Vagina (tissue), 2 donors: ENCODE measurements at regions not wholly inside any gene's neighbourhood (a gene's known extent, or its start where the extent isn't known, plus 50 kb on each side); places are given as distances from the start of the nearest gene placed in this dataset.

Experiments
- DNase-seq, 2 donors: peaks; one replicate each; pipeline ENCODE4 v3.0.0-alpha.2; 2017; ENCODE audit errors: extremely low spot score in 2 of 2
- H3K27ac ChIP-seq: fragments of 200-600 bp; sonication (generic); one replicate; pipeline ENCODE4 v1.5.1; 2019
- H3K27me3 ChIP-seq: fragments of 200-600 bp; sonication (generic); one replicate; pipeline ENCODE4 v1.5.1; 2019
- H3K36me3 ChIP-seq, 2 donors: fragments of 200-600 bp; sonication (generic); one replicate each; pipeline ENCODE4 v1.5.1; 2017 to 2019
- H3K4me1 ChIP-seq: fragments of 200-600 bp; sonication (generic); one replicate; pipeline ENCODE4 v1.5.1; 2019
- H3K4me3 ChIP-seq, 2 donors: fragments of 200-600 bp; sonication (generic); 1 replicate in 1 of 2; 2 replicates in 1 of 2; pipeline ENCODE4 v1.5.1; 2016 to 2019
- H3K9me3 ChIP-seq: fragments of 200-600 bp; sonication (generic); one replicate; pipeline ENCODE4 v1.5.1; 2019
- CTCF ChIP-seq, 3 experiments: fragments of 450-650 bp in 2 of 3; fragments of 200-600 bp in 1 of 3; sonication (generic) in 1 of 3; IDR thresholded peaks; one replicate each; pipeline ENCODE4 v1.5.1; 2017 to 2019; ENCODE audit warnings: antibody characterized with exemption in 3 of 3, mild to moderate bottlenecking in 2 of 3, moderate library complexity in 2 of 3
- POLR2A ChIP-seq, 2 donors: fragments of 450-650 bp; IDR thresholded peaks; one replicate each; pipeline ENCODE4 v1.6.1; 2017; ENCODE audit warnings: antibody characterized with exemption in 2 of 2, mild to moderate bottlenecking in 2 of 2, moderate library complexity in 2 of 2
- POLR2AphosphoS5 ChIP-seq, 2 donors: sonication (generic); formaldehyde crosslinking; IDR thresholded peaks; one replicate each; pipeline ENCODE4 v1.9.0; 2017; ENCODE audit warnings: antibody characterized with exemption in 2 of 2, mild to moderate bottlenecking in 2 of 2, low read depth in 1 of 2; ENCODE audit not compliant: insufficient read depth in 1 of 2
- intact Hi-C: fragments of 100-400 bp; cut with DNase I; formaldehyde crosslinking; loops from one replicate; pipeline ENCODE4 v1.15.1; 2023

- H3K4me3 ChIP-seq = no peak overlapping the region
- H3K27ac ChIP-seq = no peak overlapping the region
- no peaks in the 10 kb centered on the region for H3K4me1 ChIP-seq
- no peak for TF ChIP-seq POLR2A (IDR thresholded peaks at IDR 0.05)
- intact Hi-C loops = no loop called here
- DNase-seq = no peak
- no peaks in the 10 kb centered on the region for H3K36me3 ChIP-seq
- H3K27me3 ChIP-seq = no peaks in the 10 kb centered on the region
- H3K9me3 ChIP-seq = no peaks in the 10 kb centered on the region
These were observed 129.1 kb downstream of the RCHY1 start for GRCh38 chr4:75385106-75385505.

- intact Hi-C loops = no loop called here
- Histone ChIP-seq H3K27ac (no peak overlapping the region), H3K9me3 (no peaks in the 10 kb centered on the region), H3K4me1 (no peaks in the 10 kb centered on the region), H3K36me3 (no peaks in the 10 kb centered on the region), H3K4me3 (no peak overlapping the region), H3K27me3 (no peaks in the 10 kb centered on the region)
- no peak for DNase-seq
- no peak for TF ChIP-seq CTCF (IDR thresholded peaks at IDR 0.05)
- no peak for TF ChIP-seq POLR2A (IDR thresholded peaks at IDR 0.05)
- no peak for TF ChIP-seq POLR2AphosphoS5 (IDR thresholded peaks at IDR 0.05; ENCODE audit: insufficient read depth in 1 of 2, low read depth in 1 of 2)
These were observed 137.7 kb downstream of the RCHY1 start for GRCh38 chr4:75376543-75376942.

DNA sequence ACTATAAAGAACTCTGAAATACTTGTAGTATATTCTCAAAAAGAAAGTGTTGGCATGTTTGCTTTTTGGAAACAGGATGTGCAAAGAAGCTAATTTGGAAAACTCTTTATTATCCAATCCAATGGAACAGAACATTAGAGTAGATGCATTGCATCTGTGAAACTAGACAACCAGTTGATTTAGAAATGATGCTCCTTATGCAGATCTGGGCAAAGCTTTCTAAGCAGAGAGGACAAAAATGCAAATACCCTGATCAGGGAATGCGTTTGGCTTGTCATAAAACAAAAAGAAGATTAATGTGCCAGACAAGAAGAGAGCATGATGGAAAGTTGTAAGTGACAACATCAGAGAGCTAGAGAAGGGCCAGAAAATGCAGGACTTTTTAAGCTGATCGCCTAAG is 142.3 kb downstream of the RCHY1 start:
- no peaks in the 10 kb centered on the region for H3K27me3 ChIP-seq
- no peak for DNase-seq
- H3K4me3 ChIP-seq = no peak overlapping the region
- no peak for TF ChIP-seq POLR2A (IDR thresholded peaks at IDR 0.05)
- TF ChIP-seq CTCF (IDR thresholded peaks at IDR 0.05) = no peak
- TF ChIP-seq POLR2AphosphoS5 (IDR thresholded peaks at IDR 0.05; ENCODE audit: insufficient read depth in 1 of 2, low read depth in 1 of 2) = no peak
- H3K36me3 ChIP-seq = no peaks in the 10 kb centered on the region
- H3K27ac ChIP-seq = no peak overlapping the region
- H3K4me1 ChIP-seq = no peaks in the 10 kb centered on the region
- intact Hi-C loops = no loop called here
- H3K9me3 ChIP-seq = no peaks in the 10 kb centered on the region

DNA sequence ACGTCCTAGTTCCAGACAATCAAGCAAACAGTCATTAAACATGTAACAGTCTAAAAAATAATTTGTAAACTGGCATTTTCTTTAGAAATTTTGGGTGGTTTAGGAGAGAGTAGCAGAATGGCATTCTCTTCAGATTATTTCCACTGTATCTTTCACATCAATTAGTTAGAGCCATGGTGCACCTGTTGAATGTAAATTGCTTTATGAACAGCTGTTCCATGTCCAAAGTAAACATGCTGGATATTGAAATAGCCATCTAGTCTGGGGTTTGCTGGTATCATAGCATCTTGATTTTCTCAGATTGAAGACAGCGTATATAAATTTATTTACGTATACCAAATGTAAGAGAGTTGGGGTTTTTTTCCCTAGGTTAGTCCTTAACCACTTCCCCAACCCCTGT is 143.6 kb downstream of the RCHY1 start:
- Histone ChIP-seq H3K27ac (no peak overlapping the region), H3K4me1 (no peaks in the 10 kb centered on the region), H3K4me3 (no peak overlapping the region), H3K36me3 (no peaks in the 10 kb centered on the region), H3K27me3 (no peaks in the 10 kb centered on the region), H3K9me3 (no peaks in the 10 kb centered on the region)
- intact Hi-C loops = no loop called here
- TF ChIP-seq CTCF (IDR thresholded peaks at IDR 0.05) (no peak), POLR2A (IDR thresholded peaks at IDR 0.05) (no peak), POLR2AphosphoS5 (IDR thresholded peaks at IDR 0.05; ENCODE audit: insufficient read depth in 1 of 2, low read depth in 1 of 2) (no peak)
- no peak for DNase-seq

GRCh38 chr4:75345423-75345822 is 168.8 kb downstream of the RCHY1 start:
- intact Hi-C loops = no loop called here
- no peaks in the 10 kb centered on the region for H3K9me3 ChIP-seq
- H3K36me3 ChIP-seq = no peaks in the 10 kb centered on the region
- H3K4me3 ChIP-seq = no peak overlapping the region
- no peaks in the 10 kb centered on the region for H3K27me3 ChIP-seq
- DNase-seq = no peak
- no peaks in the 10 kb centered on the region for H3K4me1 ChIP-seq
- no peak for TF ChIP-seq CTCF (IDR thresholded peaks at IDR 0.05)
- no peak for TF ChIP-seq POLR2AphosphoS5 (IDR thresholded peaks at IDR 0.05; ENCODE audit: insufficient read depth in 1 of 2, low read depth in 1 of 2)
- TF ChIP-seq POLR2A (IDR thresholded peaks at IDR 0.05) = no peak
- H3K27ac ChIP-seq = no peak overlapping the region

DNA sequence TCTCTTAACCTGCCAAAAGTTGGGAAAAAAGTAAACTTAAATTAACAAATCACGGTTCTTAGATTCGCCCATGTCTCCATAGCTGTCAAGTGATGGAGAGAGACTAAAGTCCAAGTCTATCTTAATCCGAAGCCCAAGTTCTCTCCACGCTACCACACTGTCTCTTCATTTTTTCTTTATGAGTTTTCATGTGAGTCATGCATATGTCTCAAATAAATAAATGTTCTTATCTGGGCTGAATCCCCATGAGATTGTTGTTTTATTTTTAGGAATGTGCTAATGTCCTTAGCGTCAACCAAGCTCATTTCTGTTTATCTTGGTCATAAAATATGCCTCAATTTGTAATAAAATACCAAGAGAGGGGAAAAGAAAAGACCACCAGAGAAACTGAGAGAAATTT is 169.3 kb downstream of the RCHY1 start:
- Histone ChIP-seq H3K4me3 (no peak overlapping the region), H3K4me1 (no peaks in the 10 kb centered on the region), H3K36me3 (no peaks in the 10 kb centered on the region), H3K27ac (no peak overlapping the region), H3K9me3 (no peaks in the 10 kb centered on the region), H3K27me3 (no peaks in the 10 kb centered on the region)
- intact Hi-C loops = no loop called here
- no peak for DNase-seq
- TF ChIP-seq POLR2AphosphoS5 (IDR thresholded peaks at IDR 0.05; ENCODE audit: insufficient read depth in 1 of 2, low read depth in 1 of 2) = no peak
- no peak for TF ChIP-seq POLR2A (IDR thresholded peaks at IDR 0.05)
- no peak for TF ChIP-seq CTCF (IDR thresholded peaks at IDR 0.05)
